ENCODE measurements at regions not wholly inside any gene's neighbourhood (a gene's known extent, or its start where the extent isn't known, plus 50 kb on each side); places are given as distances from the start of the nearest gene placed in this dataset.

DNA sequence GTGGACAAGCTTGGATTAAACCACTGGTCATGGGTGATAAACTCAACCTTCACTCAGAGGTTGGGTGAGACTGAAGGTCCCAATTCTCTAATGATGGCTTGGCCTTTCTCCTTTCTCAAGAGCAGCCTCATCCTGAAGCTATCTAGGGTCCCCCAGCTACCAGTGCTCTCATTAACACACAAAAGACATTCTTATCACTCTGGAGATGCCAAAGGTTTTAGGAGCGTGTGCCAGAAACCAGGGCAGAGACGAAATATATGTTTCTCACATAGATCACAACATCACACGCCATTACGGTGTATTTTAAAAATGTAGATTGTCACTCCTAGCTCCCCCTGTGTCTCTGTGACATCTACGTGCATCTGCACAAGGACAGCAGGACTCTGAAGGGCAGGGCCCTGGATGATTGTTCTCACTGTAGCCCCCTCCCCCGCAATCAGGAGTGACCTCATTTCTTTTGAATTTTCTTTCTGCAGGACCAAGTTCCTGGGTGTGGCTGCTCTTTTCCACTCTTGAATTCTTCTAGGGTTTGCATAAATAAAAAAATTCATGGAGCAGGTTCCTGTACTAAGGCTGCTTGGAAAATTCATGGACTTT, 311.3 kb downstream of the GADD45G start:
- Histone ChIP-seq H3K27me3 (ENCODE audit: control insufficient read depth, insufficient read depth, low read length) (no peaks in the 10 kb centered on the region), H3K36me3 (ENCODE audit: control insufficient read depth, insufficient read depth, low read length) (no peaks in the 10 kb centered on the region), H3K9ac (ENCODE audit: low read length) (no peak overlapping the region)

DNA sequence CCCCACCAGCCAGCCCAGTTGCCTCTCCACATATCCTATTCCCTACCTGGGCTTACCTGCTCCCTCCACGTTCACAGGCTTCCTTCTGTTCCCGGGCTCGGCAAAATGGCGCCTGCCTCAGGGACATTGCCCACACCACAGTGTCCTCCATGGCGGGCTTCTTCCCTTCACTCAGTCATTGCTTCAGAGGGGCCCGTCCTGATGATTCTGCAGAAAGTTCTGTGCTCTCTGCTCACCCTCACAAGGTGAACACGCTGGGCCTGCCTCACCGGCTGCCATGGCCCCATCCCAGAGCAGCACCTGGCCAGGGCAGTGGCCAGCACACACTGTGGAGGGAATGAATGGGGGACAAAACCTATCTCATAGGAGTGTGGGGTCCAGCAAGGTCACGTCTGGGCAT, 313.0 kb downstream of the GADD45G start:
- Histone ChIP-seq H3K36me3 (ENCODE audit: control insufficient read depth, insufficient read depth, low read length) (no peaks in the 10 kb centered on the region), H3K27me3 (ENCODE audit: control insufficient read depth, insufficient read depth, low read length) (no peaks in the 10 kb centered on the region), H3K9ac (ENCODE audit: low read length) (no peak overlapping the region), H3K9me3 (ENCODE audit: control insufficient read depth, low read length) (no peaks in the 10 kb centered on the region), H3K4me3 (ENCODE audit: low read length) (no peak overlapping the region), H3K4me1 (ENCODE audit: control insufficient read depth, insufficient read depth, low read length) (peaks cover 4% of the 10 kb centered on the region)

More for the DNA sequence above, 311.3 kb downstream of the GADD45G start:
- Histone ChIP-seq H3K4me3 (ENCODE audit: low read length) (no peak overlapping the region), H3K9me3 (ENCODE audit: control insufficient read depth, low read length) (no peaks in the 10 kb centered on the region), H3K4me1 (ENCODE audit: control insufficient read depth, insufficient read depth, low read length) (peaks cover 4% of the 10 kb centered on the region)

DNA sequence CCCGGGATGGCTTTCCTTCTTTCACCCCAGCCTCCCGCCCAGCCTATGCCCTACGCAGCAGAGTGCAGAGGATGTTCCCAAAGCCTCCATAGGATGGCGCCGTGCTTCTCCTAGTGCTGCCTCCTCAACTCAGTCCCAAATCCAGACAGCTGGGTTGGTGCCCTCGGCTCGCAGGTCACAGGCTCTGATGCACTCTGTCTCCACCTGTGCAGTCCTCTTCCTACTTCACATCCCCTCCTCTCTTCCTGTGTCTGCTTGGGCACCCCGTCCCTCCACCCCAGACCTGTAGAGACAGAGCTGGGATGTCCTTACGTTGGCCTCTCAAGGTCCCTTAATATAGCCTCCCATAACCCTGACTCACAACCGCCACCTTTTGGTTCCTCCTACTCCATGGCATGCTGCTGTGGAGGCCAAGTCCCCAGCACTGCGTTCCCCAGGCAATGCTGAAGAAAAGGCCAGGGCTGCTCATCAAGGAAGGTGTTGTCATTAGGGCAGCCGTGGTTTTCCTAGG, 314.4 kb downstream of the GADD45G start:
- Histone ChIP-seq H3K36me3 (ENCODE audit: control insufficient read depth, insufficient read depth, low read length) (no peaks in the 10 kb centered on the region), H3K4me3 (ENCODE audit: low read length) (no peak overlapping the region), H3K9me3 (ENCODE audit: control insufficient read depth, low read length) (no peaks in the 10 kb centered on the region), H3K27me3 (ENCODE audit: control insufficient read depth, insufficient read depth, low read length) (no peaks in the 10 kb centered on the region), H3K9ac (ENCODE audit: low read length) (no peak overlapping the region), H3K4me1 (ENCODE audit: control insufficient read depth, insufficient read depth, low read length) (peaks cover 4% of the 10 kb centered on the region)

DNA sequence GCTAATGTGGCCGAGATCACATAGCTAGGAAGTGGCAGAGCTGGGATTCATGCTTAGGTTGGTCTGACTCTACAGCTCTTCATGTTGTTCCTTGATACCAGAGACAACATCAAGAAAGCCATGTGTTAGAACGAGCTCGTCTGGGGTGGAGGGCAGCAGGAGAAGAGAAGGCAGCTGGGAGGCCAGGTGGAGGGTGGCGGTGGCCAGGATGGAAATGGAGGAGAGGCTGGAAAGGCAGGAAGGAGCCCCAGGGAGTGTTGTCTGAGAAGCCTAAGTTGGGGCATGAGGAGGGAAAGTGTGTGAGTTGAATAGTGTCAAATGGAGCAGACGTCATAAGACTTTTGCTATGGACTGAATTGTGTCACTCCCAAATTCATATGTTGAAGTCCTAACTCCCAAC, 315.3 kb downstream of the GADD45G start:
- Histone ChIP-seq H3K9me3 (ENCODE audit: control insufficient read depth, low read length) (no peaks in the 10 kb centered on the region), H3K36me3 (ENCODE audit: control insufficient read depth, insufficient read depth, low read length) (no peaks in the 10 kb centered on the region), H3K27me3 (ENCODE audit: control insufficient read depth, insufficient read depth, low read length) (no peaks in the 10 kb centered on the region), H3K4me1 (ENCODE audit: control insufficient read depth, insufficient read depth, low read length) (peaks cover 4% of the 10 kb centered on the region), H3K4me3 (ENCODE audit: low read length) (no peak overlapping the region), H3K9ac (ENCODE audit: low read length) (no peak overlapping the region)

DNA sequence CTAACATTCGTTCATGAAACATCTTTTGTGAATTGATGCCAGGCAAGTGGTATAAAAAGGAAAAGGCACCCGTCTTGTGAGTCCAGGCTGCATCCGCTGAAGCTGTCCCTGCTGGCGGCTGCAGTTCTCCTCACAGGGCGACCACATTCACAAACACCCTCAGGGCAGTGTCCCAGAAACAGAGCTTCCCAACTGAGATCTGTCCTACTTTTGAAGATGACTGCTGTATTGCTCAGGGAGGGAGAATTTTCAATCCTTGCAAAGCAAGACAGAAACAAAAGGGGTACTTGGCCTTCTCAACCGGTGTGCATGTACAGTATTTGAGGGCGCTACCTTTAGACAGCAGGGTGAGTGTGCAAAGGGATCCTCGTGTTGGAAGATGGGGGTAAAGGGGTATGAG, 316.1 kb downstream of the GADD45G start:
- no peak overlapping the region for H3K4me3 ChIP-seq (ENCODE audit: low read length)
- H3K36me3 ChIP-seq (ENCODE audit: control insufficient read depth, insufficient read depth, low read length), result no peaks in the 10 kb centered on the region
- no peak overlapping the region for H3K9ac ChIP-seq (ENCODE audit: low read length)

DNA sequence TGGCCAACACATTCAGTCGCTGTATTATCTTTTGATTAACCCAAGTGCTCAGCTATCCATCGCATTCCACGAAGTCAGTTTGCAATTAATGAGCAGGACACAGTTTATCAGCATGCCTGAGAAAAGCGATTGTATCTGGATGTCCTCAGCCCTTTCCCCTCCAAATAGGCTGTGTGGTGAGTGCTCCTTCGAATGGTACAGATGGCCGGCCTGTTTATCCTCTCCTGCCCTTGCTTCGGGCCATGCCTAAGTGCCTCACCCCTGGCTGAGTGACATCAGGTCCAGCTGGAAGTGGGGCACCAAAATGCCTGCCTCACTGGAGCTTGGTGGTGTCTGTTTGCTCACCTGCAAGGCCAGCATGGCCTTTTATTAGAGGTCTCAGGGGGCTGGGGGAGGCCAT, 317.3 kb downstream of the GADD45G start:
- no peak overlapping the region for H3K9ac ChIP-seq (ENCODE audit: low read length)

More for the DNA sequence above, 316.1 kb downstream of the GADD45G start:
- no peaks in the 10 kb centered on the region for H3K9me3 ChIP-seq (ENCODE audit: control insufficient read depth, low read length)
- peaks cover 4% of the 10 kb centered on the region for H3K4me1 ChIP-seq (ENCODE audit: control insufficient read depth, insufficient read depth, low read length)
- no peaks in the 10 kb centered on the region for H3K27me3 ChIP-seq (ENCODE audit: control insufficient read depth, insufficient read depth, low read length)

DNA sequence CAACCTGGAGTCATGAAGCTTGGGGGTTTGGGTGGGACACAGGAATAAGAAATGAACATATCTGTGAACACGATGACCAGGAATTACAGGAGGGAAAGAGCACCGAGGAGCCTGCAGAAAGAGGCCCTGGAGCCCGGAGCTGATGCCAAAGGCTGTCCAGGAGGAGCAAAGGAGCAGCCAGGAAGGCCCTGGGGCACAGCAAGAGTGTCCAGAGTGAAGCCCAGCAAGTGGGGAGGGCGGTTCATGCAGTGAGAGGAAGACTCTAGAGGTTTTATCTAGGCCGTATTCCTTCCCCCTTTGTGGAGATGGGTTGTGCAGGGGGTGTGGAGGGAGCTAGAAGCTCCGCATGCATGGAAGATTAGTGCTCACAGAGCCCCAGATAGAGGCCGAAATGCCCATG, 318.4 kb downstream of the GADD45G start:
- Histone ChIP-seq H3K9ac (ENCODE audit: low read length) (no peak overlapping the region), H3K36me3 (ENCODE audit: control insufficient read depth, insufficient read depth, low read length) (no peaks in the 10 kb centered on the region), H3K4me3 (ENCODE audit: low read length) (no peak overlapping the region), H3K27me3 (ENCODE audit: control insufficient read depth, insufficient read depth, low read length) (no peaks in the 10 kb centered on the region), H3K4me1 (ENCODE audit: control insufficient read depth, insufficient read depth, low read length) (peaks cover 11% of the 10 kb centered on the region), H3K9me3 (ENCODE audit: control insufficient read depth, low read length) (no peaks in the 10 kb centered on the region)

More for the DNA sequence above, 317.3 kb downstream of the GADD45G start:
- no peaks in the 10 kb centered on the region for H3K36me3 ChIP-seq (ENCODE audit: control insufficient read depth, insufficient read depth, low read length)
- H3K4me3 ChIP-seq (ENCODE audit: low read length), result no peak overlapping the region
- no peaks in the 10 kb centered on the region for H3K9me3 ChIP-seq (ENCODE audit: control insufficient read depth, low read length)
- peaks cover 11% of the 10 kb centered on the region for H3K4me1 ChIP-seq (ENCODE audit: control insufficient read depth, insufficient read depth, low read length)
- no peaks in the 10 kb centered on the region for H3K27me3 ChIP-seq (ENCODE audit: control insufficient read depth, insufficient read depth, low read length)

DNA sequence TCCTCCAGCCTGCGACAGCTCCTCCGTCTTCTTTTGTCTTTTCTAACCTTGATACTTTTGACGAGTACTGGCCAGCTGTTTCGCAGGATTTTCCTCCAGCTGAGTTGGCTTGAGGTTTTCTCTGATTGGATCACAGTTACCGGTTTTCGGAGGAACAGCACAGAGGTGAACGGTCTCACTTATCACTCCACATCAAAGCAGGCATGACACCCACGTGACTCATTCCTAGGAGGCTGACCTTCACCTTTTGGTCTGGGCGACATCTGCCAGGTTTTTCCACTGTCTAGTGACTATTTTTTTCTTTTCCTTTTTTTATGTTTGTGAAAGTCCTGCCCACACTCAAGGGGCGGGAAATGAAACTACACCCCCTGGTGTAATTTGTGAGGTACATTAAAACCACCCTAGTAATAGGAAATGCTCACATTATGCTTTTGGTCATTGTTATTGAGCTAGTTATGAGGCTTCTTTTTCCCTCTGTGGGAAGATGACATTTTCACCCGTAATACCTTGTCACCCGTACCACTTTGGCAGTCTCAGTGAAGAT, 319.2 kb downstream of the GADD45G start:
- Histone ChIP-seq H3K36me3 (ENCODE audit: control insufficient read depth, insufficient read depth, low read length) (no peaks in the 10 kb centered on the region), H3K27me3 (ENCODE audit: control insufficient read depth, insufficient read depth, low read length) (no peaks in the 10 kb centered on the region), H3K9ac (ENCODE audit: low read length) (no peak overlapping the region), H3K4me3 (ENCODE audit: low read length) (no peak overlapping the region), H3K4me1 (ENCODE audit: control insufficient read depth, insufficient read depth, low read length) (peaks cover 11% of the 10 kb centered on the region), H3K9me3 (ENCODE audit: control insufficient read depth, low read length) (no peaks in the 10 kb centered on the region)

DNA sequence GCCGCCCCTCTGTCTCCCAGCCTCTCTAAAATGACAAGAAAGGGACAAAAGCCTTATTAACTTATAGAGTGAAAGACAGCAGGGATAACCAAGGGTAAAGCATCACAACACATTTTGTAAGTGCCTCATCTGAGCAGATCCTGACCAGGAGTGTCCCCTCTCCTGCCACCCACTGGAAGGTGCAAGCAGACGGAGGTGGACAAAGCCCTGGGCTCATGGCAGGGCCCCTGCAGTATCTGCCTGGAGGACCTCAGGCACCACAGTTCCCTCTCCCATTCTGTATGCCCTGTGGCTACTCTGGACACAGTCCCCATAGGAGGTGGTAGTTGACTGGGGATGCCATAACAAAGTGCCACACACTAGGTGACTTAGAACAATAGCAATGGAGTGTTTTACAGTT, 319.8 kb downstream of the GADD45G start:
- no peak overlapping the region for H3K4me3 ChIP-seq (ENCODE audit: low read length)
- H3K4me1 ChIP-seq (ENCODE audit: control insufficient read depth, insufficient read depth, low read length), result peaks cover 6% of the 10 kb centered on the region
- H3K27me3 ChIP-seq (ENCODE audit: control insufficient read depth, insufficient read depth, low read length), result no peaks in the 10 kb centered on the region
- no peaks in the 10 kb centered on the region for H3K9me3 ChIP-seq (ENCODE audit: control insufficient read depth, low read length)
- no peaks in the 10 kb centered on the region for H3K36me3 ChIP-seq (ENCODE audit: control insufficient read depth, insufficient read depth, low read length)
- H3K9ac ChIP-seq (ENCODE audit: low read length), result no peak overlapping the region

DNA sequence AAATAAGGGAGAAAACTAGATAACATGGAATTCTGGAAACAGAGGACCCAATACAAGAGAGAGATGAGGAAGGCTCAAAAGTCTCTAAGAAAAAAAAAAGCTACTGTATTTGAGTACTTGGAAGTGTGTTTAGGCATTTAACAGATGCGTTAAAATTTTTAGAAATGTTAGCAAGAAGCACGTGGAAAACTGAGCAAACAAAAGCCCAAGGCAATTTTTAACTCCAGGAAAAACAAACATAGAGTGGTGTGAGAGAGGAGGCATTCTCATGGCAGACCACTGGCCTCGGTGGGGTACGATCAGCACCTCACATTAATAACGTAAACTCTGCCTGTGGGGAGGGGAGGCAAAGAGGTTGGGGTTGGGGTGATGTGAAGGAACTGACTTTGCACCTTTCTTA, 321.4 kb downstream of the GADD45G start:
- H3K9me3 ChIP-seq (ENCODE audit: control insufficient read depth, low read length), result no peaks in the 10 kb centered on the region
- no peaks in the 10 kb centered on the region for H3K36me3 ChIP-seq (ENCODE audit: control insufficient read depth, insufficient read depth, low read length)
- H3K9ac ChIP-seq (ENCODE audit: low read length), result no peak overlapping the region
- peaks cover 6% of the 10 kb centered on the region for H3K4me1 ChIP-seq (ENCODE audit: control insufficient read depth, insufficient read depth, low read length)
- H3K27me3 ChIP-seq (ENCODE audit: control insufficient read depth, insufficient read depth, low read length), result no peaks in the 10 kb centered on the region
- no peak overlapping the region for H3K4me3 ChIP-seq (ENCODE audit: low read length)

DNA sequence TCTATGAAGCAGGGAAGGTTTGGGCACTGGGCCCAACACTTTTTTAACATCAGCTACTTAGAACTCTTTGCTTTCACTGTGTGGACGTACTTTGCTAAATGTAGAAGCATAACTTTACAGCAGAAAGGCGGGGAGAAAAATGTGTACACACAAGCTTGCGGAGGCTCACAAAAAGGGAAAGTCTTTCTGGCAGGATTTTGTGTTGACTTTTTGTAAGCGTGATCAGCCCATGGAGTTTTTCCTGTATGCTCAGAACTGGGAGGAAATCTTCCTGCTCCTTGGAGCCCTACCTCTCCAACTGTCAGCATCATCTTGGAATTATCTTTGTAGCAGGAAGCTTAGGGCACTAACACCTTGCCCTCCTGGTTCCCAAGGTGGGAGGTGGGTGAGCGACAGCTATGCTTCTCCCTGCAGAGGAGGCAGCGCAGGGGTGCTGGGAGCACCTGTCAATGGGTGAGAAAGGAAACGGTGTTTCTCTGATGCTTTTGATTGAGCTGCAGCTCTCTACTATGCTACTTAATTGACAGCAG, 321.9 kb downstream of the GADD45G start:
- H3K4me3 ChIP-seq (ENCODE audit: low read length), result no peak overlapping the region
- no peak overlapping the region for H3K9ac ChIP-seq (ENCODE audit: low read length)
- no peaks in the 10 kb centered on the region for H3K36me3 ChIP-seq (ENCODE audit: control insufficient read depth, insufficient read depth, low read length)
- H3K4me1 ChIP-seq (ENCODE audit: control insufficient read depth, insufficient read depth, low read length), result peaks cover 6% of the 10 kb centered on the region
- H3K9me3 ChIP-seq (ENCODE audit: control insufficient read depth, low read length), result no peaks in the 10 kb centered on the region
- H3K27me3 ChIP-seq (ENCODE audit: control insufficient read depth, insufficient read depth, low read length), result no peaks in the 10 kb centered on the region

DNA sequence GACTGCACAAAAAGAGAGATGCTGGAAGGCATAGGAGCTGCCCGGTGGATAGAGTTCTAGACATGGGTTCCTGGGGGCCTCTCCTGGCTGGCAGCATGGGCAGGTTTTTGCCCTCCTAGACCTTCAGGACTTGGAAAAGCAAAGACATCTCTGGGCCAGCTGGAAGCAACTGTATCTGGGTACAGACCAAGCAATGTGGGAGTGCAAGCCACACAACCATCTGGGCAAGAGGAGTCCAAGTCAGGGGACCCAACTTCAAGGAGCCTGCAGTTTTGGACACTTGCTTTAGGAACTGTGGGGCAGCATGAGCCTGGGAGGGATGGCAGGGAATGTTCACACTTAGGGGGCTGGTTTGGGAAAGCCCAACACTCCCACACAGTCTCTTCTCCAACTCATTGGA, 323.3 kb downstream of the GADD45G start:
- H3K9me3 ChIP-seq (ENCODE audit: control insufficient read depth, low read length), result no peaks in the 10 kb centered on the region
- H3K27me3 ChIP-seq (ENCODE audit: control insufficient read depth, insufficient read depth, low read length), result no peaks in the 10 kb centered on the region
- no peaks in the 10 kb centered on the region for H3K36me3 ChIP-seq (ENCODE audit: control insufficient read depth, insufficient read depth, low read length)
- no peak overlapping the region for H3K4me3 ChIP-seq (ENCODE audit: low read length)
- no peak overlapping the region for H3K9ac ChIP-seq (ENCODE audit: low read length)
- H3K4me1 ChIP-seq (ENCODE audit: control insufficient read depth, insufficient read depth, low read length), result peaks cover 6% of the 10 kb centered on the region
